NCI-H526 treated with DMSO at 0.1 percent for 48 hours (cell line): ENCODE measurements at regions not wholly inside any gene's neighbourhood (a gene's known extent, or its start where the extent isn't known, plus 50 kb on each side); places are given as distances from the start of the nearest gene placed in this dataset.

Source experiments
- DNase-seq: peaks from one replicate; lab custom pipeline; 2025; lab: John Stamatoyannopoulos, UW

DNA sequence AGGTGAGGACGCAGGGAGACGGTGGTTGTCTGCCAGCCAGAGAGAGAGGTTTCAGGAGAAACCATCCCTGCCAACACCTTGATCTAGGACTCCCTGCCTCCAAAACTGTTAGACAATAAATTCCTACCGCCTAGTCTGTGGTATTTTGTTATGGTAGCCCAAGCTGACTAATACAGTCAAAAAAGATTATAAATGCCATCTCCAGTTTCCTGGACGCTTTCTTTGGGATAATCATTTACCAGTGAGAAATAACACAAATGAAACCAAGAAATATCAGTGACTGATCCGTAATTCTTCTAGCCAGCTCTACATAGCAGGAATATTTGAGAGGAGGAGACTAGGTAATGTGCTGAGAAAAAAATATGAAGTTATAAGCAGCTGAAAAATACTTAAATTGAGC lies 707.8 kb upstream of the LMCD1 start:
- no peak for DNase-seq

DNA sequence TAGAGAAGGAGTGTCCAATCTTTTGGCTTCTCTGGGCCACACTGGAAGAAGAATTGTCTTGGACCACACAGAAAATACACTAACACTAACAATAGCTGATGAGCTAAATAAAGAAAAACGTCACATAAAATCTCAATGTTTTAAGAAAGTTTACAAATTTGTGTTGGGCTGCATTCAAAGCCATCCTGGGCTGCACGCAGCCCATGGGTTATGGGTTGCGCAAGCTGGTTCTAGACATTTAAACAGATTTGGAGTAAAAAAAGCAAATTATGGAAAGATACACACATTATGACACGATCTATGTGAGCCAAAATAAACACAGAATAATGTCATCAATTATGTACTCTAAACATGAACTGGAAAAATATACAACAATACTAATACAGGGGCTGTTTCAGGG lies 703.3 kb upstream of the LMCD1 start:
- no peak for DNase-seq

DNA sequence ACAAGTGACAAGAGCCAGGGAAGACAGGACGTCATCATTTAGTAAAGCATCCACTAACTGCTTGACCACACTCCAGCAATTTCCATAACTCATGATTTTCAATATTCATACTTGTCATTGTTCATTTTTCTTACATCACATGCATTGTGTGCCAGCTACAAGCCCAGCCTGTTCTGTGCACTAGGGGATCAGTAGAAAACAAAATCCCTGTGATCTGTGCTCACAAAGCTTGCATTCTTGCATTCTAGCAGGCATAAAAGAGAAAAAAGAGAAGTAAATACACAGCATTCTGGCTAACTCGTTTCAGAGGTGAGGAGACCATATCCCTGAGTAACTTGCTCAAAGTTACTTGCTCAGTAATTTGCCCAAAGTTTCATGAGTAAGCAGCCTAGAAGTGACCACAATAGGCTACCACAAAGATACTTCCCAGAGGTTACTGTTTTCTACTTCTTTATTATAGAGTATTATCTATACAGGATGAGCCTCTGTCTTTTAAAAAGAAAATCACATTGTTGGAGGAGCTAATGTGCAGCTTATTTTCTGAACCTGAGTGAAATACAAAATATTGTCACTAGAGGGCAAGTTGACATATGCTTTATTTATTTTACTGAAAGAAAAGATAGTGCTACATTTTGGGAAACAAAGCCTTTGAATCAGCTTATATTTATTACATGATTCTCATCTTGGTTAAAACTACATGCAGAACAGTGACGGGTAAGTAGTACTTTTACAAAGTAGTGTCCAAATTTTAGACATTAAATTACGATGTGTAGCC lies 701.4 kb upstream of the LMCD1 start:
- no peak for DNase-seq

DNA sequence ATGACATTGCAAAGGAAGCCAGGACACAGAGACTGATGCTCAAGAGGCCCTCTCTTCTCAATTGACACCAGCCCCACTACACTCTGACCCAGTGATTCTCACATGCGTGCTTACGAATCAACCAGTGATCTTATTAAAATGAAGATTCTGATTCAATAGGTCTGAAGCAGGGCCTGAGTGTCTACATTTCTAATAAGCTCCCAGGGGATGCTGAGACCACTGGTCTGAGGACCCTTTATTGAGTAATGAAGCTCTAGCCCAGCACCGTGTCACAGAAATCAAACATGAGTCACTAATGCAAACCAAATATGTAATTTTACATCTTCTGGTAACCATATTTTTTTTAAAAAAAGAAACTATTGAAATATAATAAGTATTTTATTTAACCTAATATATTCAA lies 689.1 kb upstream of the LMCD1 start:
- DNase-seq: no peak

DNA sequence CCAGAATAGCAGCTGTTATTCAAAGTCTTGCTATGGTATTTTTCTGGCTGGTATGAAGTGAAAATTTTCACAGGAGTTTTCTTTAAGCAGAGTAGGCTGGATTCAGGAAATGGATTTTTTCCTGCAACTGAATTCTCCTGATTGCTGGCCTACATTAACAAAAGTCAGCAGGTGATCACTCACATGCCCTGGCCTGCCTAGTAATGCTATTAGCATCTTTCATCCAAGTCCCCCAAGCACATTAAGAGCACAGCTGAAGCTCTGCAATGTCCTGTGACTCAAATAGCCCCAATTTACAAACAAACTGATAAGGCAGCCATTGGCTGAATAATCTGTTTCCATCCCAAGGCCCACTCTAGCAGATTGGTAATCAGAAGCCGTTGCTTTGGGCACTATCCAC lies 688.3 kb upstream of the LMCD1 start:
- DNase-seq: peak; percentile 27

DNA sequence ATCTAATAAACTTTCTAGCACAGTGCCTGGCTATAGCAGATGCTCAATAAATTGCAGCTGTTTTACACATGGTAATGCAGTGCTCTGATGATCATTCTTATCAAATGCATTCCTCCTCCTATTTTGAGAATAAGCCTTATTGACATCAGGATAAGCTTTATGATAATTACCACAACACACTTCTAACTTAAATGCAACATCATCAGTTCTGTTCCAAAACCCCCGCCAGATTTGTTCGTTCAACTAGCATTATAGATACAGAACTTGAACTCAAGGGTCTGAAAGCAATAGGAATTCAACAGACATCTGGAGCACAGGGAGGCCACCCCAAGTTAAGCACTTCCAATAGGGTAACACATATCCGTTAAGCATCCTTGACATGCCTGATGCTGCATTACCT lies 684.4 kb upstream of the LMCD1 start:
- DNase-seq: no peak

DNA sequence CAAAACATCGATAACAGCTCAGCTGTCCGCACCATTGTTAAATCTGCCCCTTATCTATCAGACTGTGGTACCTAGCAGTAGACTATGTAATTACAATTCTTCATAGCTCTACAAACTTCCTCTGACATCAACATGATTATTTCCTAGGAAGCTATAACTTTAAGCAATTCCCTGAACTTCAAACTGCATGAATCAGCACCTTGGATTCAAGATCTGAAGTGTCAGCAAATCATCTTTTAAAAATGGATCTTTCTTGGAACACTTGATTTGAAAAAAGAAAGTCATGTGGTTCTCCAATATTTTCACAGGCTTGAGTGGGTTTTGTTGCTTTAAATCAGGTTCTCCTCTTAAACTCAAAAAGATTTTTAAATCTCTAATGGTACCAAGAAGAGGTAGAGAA lies 680.7 kb upstream of the LMCD1 start:
- DNase-seq: no peak

DNA sequence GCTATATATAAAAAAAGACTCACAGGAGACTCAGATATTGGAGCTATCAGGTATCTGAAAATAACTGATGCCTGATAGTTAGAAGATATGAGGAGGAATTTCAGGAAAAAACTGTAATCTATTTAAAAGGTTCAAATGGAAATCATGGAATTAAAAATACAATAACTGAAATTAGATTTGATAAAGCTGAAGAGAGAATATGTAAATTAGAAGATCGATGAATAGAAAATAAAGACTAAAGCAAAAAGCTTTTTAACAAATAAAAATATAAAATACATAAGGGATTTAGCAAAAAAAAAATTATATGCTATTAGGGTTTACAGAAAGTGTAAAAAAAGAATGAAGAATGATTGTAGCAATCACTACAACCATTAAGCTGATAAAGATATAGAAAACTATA lies 679.8 kb upstream of the LMCD1 start:
- no peak for DNase-seq

DNA sequence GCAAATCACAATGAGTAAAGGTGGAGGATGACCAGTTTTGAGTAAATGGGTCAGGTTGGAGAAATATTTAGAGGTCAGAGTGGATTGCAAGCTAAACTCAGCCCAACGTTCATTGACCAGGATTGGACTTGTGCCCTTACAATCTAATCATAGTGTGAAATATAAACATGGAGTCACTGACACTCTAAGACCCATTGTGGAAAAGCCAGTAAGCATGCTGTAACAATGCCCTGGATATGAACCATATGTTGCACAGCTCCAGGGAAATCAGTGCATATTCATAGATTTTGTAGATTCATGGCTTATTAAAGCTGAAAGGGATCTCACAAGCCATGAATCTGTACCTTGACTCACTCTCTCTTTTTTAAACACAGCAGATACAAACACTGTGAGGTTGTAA lies 660.2 kb upstream of the LMCD1 start:
- no peak for DNase-seq

DNA sequence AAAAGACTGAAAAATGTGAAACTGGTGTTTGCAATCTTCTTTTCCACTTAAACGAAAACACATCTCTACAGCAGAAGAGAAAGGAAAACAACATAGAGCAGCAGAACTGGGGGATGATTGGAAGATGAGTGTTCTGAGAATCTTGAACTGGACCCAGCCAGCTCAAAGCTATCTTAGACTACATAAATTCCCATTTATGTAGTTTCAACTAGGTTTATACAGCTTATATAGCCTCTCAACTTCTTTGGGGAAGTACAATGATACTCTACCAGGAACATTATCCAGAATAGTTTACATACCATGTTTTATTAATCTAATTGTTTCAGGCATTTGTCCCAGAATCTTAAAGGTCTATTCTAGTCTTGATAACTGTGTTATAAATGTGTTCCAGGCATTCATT lies 658.2 kb upstream of the LMCD1 start:
- DNase-seq: no peak

DNA sequence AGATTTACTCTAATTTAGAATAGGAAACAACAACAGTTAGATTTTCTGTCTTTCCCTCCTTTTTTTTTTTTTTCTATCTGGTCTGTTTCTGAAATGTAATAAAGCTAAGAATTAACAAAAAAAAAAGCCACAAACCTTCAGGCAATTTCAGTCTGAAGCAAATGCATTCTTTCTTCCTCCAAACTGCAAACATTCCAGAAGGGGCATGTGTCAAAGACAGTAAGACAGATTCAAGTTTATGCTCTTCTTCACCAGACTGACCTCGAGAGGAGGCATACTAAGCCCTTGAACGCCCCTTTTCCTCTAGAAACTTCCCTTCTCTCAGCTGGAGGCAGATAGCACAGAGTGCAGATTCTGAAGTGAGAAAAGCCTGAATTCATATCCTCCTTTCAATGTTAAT lies 654.6 kb upstream of the LMCD1 start:
- no peak for DNase-seq

DNA sequence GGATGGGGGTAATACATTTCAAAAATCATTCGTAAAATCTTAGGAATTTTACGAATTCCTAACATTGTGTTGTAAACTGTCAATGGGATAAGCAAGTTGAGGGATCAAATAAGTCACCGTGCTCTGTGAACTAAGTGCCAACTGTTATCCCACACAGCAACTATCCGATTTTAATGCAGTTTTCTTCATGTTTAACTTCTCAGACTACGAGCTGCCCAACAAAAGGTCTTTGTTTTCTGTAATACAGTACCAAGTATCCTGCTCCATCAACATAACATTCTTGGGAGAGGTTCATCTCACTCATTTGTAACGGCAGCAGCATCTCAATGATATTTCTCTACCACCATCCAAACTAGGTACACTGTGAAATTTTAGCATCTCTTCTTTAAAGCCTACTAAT lies 654.1 kb upstream of the LMCD1 start:
- DNase-seq: no peak

DNA sequence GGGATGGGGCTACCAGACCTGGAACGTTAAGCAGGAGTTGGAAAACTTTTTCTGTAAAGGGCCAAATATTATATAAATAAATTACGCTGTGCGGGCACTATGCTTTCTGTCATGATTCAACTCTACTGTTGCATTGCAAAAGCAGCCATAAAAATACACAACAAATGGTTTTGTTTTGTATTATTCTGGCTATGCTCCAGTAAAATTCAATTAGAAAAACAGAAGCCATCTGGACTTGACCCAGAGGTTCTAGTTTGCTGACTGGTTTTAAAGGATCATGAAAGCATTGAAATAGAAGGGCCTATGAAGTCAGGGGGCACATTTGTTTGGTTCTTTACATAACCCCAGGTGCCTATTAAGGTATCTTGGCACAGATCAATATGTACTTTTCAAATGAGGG lies 647.4 kb upstream of the LMCD1 start:
- no peak for DNase-seq

DNA sequence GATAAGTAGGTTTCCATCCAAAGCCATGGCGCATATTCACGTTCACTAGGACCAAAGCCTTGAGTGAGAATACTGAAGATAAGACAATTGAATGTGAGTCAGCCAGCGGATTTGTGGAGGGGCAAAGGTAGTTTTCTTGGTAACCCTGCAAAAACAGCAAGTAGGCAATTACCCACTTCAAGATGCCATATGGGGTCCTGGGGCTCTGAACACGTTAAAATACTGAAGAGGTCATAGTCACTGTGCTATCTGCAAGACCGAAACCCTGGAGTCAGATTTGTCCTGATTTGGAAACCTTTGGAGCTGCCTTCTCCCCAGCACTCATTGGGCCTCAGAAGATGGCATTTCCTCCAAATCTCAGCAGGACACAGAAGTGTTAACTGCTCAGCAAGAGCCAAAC lies 646.9 kb upstream of the LMCD1 start:
- no peak for DNase-seq

DNA sequence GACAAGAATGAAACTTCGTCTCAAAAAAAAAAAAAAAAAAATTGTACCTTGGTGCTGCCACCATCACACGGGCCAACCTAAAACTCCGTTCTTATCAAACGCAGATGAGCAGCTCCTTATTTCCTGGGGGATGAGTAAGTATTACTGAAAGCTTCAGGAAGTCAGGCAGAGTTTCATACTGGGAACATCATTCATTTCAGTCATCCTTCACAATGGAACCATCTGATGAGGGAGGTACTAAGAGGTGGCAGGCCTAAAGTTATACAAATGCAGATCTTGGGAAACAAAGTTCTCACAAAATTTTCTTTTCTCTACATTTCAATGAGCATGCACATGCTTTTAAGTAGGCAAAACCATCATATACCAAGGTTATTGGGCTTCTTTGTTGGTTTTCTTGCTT lies 636.0 kb upstream of the LMCD1 start:
- no peak for DNase-seq

DNA sequence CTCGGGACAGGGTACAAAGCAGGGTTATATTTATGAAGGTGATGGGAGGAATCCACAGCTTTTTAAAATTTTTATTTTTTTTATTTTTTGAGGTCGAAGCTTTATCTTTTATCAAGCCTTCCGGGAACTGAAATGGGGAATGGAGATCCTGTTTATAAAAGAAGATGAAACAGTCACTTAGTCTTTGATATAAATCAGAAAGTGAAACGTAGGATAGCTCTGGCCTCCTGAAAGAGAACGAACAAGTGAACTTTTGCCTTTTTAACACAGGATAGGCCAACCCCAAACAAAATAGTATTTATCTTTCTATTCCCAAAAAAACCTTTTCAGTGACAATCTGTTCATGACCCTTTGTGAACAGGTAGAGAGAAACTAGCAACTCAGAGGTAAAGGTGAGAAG lies 634.0 kb upstream of the LMCD1 start:
- no peak for DNase-seq

DNA sequence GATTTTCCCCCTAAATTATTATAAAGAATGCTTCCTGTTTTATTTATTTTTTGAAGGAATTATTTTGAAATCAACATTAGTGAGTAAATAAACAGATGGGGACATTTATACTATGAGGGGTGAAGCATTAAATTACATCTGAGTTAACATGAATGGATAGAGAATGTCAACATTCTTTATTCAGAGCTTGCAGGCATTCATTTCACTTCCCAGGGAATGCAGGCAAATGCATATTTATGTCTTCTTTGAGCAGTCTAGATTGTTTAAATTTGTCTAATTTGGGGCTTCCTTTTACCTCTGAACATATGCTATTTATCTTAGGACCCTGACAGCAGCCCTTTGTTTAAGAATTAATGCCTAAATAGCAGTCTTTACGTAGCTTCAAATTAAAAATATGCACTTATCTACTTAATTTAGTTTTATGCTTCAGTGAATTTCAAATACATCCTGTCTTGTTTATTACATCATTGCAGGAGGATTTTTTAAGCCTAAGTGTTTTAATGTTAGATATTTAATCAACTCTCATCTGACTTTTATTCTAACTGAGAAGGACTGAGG lies 630.5 kb upstream of the LMCD1 start:
- no peak for DNase-seq

DNA sequence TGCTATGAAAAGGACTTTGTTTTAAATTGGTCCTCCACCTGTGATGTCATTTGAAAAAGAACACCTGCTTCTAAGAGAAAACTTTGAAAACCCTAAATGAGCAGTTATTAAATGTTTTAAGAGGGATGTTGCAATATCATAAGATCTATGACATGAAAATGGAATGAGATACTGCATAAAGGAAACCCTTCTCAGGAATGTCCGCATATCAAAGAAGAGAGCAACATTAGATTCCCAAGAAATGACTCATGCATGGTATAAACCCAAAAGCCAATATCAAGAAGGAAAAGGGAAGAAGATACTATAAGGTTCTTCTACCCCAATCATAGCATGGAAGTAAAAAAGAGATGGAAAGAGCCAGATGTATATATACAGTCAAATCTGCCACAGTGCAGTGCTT lies 627.5 kb upstream of the LMCD1 start:
- no peak for DNase-seq

DNA sequence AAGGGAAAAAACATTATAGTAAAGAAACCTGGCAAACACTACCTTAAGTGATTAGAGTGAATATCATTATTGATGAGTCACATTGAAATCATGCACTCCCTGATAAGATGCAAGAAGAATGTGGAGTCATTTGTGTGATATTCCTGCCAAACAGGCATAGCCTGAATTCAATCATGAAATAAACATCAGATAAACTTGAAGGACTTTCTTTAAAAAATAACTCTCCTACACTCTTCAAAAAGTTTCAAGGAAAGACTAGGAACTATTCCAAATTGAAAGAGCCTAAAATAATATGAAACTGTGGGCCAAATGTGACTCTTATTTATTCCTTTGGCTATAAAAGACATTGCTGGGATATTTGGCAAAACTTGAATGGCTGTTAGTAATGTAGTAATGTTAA lies 625.7 kb upstream of the LMCD1 start:
- DNase-seq: no peak

DNA sequence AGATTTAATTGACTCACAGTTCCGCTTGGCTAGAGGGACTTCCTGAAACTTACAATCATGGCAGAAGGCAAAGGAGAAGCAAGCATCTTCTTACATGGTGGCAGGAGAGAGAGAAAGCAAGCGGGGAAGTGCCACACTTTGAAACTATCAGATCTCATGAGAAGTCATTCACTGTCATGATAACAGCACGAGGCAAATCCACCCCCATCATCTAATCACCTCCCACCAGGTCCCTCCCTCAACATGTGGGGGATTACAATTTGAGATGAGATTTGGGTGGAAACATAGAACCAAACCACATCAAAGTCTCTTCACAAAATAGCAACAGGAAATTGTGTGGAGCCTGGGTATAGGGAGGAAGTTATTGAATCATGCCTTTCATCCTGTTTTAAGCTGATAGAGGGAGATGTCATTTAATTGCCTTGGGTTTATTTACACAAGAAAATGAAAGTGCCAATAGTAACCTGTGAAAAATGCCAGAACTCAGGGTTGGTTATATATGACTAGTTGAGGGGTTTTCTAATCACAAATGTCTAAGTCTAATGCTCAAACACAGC lies 624.8 kb upstream of the LMCD1 start:
- peak; percentile 28 for DNase-seq

DNA sequence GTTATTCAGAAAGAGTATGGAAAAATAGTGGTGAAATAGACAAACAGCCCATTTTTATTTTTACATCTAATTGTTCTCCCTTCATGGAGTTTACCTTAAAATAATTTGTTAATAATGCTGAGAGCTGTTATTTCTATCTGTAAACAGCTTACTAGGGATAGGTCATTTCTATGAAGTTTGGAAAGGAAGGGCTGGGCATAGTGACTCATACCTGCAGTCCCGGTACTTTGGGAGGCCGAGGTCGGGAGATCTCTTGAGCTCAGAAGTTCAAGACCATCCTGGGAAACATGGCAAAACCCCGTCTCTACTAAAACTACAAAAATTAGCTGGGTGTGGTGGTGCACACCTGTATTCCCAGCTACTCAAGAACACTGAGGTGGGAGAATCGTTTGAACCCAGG lies 624.3 kb upstream of the LMCD1 start:
- DNase-seq: no peak

DNA sequence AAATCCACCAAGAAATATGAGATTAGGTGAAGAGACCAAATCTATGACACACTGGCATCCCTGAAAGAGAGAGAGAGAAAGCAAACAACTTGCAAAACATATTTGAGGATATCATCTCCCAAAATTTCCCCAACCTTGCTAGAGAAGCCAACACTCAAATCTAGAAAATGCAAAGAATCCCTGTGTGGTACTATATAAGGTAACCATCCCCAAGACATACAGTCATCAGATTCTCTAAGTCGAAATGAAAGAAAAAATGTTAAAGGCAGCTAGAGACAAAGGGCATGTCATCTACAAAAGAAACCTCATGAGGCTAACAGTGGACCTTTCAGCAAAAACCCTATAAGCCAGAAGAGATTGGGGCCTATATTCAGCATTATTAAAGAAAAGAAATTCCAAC lies 622.1 kb upstream of the LMCD1 start:
- no peak for DNase-seq

DNA sequence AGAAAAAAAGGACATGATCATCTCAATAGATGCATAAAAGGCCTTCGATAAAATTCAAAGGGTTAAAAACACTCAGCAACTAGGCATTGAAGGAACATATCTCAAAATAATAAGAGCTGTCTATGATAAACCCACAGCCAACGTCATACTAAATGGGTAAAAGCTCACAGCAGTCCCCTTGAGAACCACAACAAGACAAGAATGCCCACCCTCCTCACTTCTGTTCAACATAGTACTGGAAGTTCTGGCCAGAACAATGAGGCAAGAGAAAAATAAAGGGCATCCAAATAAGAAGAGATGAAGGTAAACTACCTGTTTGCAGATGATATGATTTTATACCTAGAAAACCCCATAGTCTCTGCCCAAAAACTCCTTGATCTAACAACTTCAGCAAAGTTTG lies 619.7 kb upstream of the LMCD1 start:
- DNase-seq: no peak

DNA sequence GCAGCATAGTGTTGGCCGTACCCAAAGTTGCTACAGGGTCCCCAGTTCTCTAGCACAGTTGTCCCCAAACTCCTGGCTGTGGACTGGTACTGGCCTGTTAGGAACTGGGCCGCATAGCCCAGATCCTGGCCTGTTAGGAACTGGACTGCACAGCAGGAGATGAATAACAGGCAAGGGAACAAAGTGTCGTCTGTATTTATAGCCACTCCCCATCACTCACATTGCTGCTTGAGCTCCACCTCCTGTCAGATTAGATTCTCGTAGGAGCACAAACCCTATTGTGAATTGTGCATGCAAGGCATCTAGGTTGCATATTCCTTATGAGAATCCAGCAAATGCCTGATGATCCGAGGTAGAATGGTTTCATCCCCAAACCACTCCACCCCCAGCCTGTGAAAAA lies 604.0 kb upstream of the LMCD1 start:
- no peak for DNase-seq
